ENCODE measurements at regions not wholly inside any gene's neighbourhood (a gene's known extent, or its start where the extent isn't known, plus 50 kb on each side); places are given as distances from the start of the nearest gene placed in this dataset.

GRCh38 chr12:21993438-21993981, 52.3 kb upstream of the ABCC9 start:
- no peak for DNase-seq (ENCODE audit: low read depth)

GRCh38 chr12:21992823-21993222, 51.6 kb upstream of the ABCC9 start:
- DNase-seq (ENCODE audit: low read depth): peak; percentile 8

GRCh38 chr12:21991526-21991925, 50.3 kb upstream of the ABCC9 start:
- no peak for DNase-seq (ENCODE audit: low read depth)

Data from ELR (cell line).